NOMO-1 (cell line): ENCODE measurements at regions not wholly inside any gene's neighbourhood (a gene's known extent, or its start where the extent isn't known, plus 50 kb on each side); places are given as distances from the start of the nearest gene placed in this dataset.

Experiments
- DNase-seq, 2 experiments: peaks; one replicate each; lab custom pipeline; 2025; ENCODE audit not compliant: unreplicated experiment in 2 of 2; lab: John Stamatoyannopoulos, UW

DNA sequence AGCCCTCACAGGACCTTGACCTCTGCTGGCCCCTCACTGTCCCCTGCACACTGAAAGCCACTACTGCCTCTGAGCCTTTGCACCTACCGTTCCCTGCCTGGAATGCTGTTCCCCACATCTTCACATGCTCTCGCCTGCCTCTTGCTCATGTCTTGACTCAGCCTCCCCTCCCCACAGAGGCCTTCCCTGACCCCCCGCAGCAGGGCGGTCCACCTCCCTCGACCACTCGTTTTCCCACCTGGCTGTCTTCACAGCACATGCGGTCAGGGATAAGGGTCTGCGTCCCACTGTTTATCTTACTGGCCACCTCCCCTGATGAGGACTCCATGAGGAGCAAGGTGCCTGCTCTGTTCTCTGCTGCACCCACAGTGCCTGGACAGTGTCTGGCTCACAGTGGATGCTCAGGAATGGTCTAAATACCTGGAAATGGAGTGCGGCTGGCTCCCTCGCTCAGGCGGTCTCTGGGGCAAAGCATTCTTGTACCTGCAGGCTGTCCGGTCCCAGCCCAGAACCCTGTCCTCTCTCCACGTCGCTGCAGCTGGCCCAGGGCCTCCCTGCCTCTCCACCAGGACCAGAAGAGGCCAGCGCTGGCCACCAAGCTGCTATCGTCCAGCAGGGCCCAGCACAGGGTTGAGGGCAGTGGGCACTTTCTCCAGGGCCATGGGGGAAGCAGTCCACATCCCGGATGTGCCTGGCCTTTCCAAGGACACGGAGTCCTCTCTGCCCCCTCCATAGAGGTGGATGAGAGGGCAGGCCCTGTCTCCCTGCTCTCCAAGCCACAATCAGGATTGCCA, 107.4 kb downstream of the NCOR2 start:
- no peak for DNase-seq

DNA sequence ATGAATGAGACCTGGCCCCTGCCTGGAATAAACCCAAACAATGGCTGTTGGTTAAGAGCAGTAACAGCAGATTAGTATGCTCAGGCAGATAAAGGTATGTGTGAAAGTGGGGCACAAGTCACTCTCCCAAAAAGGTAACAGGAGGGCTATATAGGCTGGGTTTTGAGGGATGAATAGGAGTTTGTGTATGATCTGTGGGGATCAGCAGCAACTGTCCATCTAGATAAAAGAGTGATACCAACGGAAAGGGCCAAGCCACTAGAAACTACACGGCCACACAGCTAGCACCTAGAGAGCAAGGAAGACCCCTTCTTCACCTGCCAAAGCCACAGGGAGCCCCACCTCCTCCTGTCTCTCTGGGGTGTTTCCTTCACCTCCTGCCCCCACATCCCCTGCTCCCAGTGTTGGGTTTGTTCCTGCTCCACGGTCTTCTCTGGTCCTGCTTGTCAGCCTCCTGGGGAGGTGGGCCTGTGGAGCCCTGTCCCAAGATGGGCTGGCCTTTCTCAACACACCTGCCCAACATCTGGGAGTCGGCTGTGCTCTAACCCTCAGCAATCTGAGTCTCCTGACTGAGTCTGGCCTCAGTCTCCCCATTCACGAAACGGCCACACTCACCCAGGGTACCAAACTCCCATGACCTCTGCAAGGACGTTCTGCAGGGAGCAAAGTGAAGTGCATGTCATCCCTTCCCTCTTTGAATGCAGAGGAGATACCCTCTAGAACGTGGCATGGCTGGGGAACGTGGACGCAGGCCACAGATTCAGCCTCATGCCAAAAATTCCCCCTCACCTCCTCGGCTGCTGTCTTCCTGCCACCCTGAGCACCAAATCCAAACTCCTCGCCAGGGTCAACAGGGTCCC, 108.2 kb downstream of the NCOR2 start:
- DNase-seq = no peak

DNA sequence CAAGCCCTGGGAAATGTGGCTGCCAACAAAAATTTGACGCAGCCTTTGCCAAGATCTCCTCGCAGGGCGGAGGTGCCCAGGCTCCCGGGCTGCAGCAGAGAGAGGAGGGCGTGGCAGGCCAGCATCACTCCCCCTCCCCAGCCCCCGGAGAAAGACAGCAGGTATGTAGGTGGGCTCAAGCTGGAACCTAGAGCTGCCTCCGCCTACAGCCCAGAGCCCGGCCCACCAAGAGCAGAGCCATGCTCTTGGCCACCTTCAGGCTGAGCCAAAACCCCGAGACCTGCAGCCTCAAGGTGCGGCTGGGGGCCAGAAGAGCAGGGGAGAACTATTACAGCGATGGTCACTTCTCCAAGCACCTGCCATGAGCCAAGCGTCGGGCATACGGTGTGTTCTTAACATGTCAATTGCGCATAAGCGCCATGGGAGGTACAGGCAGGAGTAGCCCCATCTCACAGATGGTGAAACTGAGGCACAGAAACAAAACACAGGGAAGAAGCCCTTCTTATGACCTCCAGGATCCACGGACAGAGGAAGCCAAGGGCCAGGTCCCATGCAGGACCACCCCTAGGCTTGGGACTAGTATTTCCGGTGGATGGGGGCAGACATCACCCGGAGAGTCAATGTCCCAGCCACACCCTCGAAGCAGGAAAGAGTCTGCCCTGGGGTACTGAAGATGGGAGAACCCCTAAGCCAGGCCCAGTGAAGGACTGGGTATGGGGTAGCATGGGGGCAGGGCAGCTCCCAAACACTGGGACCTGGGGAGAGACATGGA, 109.0 kb downstream of the NCOR2 start:
- DNase-seq = no peak

DNA sequence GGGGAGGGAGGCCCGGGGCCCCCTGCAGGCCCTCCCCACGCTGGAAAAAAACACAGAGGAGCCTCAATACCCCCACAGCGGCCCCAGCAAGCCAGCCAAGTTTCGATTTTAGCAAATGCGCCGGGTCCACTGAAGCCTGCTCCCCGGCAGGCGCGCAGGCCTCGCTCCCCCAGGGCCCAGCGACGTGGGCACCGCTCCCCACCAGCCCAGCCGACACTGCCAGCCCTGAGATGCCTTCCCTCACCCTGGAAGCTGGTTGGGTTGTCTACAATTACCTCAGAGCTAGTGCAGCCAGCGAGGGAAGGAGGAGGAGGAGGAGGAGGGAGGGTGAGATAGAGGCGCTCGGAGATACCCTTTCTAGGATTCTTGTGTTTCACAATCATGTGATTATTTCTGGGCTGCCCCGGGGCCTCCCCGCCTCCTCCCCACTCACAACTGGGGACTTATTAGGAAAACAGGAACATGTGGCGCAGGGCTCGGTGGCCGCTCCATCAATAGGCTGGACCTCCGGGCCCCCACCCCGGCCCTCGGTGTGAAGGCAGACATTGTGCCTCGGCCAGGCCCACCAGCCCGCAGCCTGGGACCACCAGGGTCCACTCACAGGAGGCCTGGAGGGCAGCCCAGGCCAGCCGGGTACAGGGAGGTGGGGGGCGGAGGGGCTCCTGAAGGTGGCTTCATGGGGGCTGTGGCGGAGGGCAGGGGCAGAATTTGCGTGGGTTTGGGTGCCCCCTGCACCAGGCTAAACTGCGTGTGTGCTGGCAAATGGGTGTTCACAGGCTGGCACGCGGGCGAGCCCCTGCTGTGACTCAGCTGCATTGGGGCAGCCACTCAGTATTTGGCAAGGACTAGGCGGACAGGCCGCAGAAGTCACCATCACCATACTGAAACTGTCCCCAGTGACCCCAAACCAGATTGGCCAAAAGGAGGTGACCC, 109.9 kb downstream of the NCOR2 start:
- DNase-seq = peak; percentile 90 to 94

DNA sequence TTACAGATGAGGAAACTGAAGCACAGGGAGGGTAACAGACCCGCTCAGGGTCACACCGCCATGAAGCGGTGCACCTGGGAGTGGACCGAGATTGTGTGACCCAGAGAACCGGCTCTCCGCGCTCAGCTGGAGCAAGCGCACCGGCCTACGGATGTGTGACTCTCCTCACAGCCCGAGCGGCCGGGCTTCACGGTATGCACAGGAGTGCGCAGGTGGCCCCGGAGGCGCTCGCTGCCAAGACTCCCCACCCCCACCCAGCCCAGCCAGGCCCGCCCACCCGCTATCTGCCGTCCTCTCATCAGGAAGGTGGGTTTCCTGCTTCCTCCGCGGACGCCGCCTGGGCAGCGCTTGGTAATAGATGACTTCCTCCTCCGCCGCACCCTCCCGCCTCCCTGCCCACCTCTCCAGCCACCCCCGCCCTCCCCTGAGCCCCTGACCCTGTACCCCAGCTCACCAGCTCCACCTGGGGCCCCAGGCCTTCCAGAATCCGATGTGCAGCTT, 110.7 kb downstream of the NCOR2 start:
- DNase-seq = peak in 1 of 2 experiments; percentile 21

DNA sequence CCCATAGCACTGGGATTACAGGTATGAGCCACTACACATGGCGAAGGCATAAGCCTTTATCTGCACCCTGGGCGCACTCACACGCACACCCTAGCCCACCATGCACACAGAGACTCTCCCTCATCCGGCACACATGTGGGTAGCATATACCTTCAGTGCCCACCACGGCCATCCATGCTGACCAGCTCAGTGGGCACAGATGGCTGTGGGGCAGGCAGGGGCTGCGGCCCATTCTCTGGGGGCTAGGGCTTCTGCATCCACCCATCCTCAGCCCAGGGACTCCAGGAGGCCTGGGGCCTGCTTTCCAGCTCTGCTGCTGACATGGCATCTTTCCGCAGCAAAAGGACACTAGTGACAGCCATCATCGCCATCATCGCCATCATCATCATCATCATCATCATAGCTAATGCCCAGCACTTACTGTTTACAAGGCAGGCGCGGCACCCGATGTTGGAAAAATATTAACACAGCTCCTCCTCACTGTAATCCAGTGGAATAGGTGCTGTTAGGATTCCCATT, 111.2 kb downstream of the NCOR2 start:
- no peak for DNase-seq

DNA sequence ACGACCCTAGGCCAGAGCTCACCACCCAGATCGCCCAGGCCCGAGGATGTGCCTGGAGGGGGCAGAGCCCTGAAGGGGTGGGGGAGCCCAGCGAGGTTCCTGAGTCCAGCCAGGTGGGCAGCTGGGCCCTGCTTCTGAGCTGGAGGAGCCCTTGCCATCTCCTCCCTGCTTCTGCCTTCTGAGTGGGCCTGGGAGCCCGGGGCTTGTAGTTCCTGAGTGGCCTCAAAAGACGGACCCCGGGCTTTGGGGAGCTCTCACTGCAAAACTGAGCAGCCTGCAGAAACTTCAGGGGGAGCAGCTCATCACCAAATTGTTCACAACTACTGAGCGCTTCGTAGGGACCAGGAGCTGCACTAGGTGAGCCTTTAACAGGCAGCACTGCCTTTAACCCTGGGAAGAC, 112.1 kb downstream of the NCOR2 start:
- no peak for DNase-seq

DNA sequence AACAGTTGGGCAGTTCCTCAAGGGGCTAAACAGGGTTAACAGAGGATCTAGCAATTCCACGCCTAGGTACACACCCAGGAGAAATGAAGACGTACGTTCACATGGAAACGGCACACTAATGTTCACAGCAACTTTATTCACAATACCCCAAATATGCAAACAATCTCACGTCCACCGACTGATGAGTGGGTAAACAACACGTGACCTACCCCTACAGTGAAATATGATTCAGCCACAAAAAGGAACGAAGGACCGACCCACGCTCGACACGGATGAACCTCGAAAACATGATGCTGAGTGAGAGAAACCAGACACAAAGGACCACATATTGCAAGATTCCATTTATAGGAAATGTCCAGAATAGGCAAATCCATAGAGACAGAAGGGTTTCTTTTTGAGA, 112.7 kb downstream of the NCOR2 start:
- no peak for DNase-seq

DNA sequence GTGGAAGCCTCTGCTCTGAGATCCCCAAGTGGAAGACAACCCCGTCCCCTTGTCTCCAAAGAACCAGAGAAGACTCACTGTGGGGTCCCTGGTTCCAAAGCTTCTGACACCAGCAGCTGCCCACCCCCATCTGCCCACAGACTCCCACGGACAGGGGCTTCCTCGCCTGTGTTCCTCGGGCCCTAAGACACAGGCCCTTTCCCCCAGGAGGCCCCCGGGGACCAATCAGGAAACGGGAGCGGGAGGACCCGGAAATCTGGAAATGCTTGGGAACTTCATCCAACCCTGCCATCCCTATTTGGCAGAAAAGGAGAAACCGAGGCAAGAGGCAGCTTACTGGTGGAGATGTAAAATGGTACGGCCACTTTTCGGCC, 113.1 kb downstream of the NCOR2 start:
- no peak for DNase-seq

DNA sequence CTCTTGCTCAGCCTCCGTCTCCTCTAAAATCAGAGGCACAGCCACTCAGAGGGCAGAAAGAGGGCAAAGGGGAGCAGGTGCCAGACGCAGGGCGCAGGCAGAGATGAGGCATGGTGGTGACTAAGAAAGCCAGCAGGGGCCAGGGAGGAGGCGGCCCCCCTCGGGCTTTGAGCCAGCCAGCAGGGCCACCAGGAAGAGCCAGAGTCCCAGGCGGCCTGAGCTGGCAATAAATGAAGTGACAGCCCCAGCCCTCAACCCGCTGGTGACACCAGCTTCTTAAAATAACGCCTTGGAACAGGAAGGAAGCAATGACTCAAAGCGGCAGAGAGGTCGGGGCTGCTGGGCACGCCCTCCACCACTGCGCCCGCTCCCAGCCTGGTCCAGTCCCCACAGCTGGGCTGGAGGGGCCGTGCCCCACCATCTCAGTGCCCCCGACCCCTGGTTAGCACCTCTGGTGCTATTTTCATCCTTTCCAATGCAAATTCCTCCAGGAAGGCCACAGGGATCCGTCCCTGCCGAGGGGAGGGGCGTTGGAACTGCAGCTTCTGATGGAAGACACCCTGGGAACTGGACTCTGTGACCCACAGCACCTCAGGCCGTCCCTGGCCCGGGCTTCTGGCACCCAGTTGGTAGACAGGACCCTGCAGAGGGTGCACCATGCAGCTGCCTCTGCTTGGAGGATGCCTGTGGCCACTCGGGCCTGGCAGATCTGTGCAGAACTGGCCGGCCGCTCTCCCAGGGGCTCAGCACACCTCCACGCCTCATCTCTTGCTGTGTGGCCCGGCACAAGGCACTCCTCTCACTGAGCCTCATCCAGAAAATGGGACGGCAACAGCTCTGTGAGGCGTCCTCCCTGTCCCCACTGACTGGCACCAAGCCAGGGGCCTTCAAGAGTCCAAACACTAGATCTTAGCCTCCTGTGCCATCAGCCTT, 113.7 kb downstream of the NCOR2 start:
- DNase-seq = peak; percentile 96

DNA sequence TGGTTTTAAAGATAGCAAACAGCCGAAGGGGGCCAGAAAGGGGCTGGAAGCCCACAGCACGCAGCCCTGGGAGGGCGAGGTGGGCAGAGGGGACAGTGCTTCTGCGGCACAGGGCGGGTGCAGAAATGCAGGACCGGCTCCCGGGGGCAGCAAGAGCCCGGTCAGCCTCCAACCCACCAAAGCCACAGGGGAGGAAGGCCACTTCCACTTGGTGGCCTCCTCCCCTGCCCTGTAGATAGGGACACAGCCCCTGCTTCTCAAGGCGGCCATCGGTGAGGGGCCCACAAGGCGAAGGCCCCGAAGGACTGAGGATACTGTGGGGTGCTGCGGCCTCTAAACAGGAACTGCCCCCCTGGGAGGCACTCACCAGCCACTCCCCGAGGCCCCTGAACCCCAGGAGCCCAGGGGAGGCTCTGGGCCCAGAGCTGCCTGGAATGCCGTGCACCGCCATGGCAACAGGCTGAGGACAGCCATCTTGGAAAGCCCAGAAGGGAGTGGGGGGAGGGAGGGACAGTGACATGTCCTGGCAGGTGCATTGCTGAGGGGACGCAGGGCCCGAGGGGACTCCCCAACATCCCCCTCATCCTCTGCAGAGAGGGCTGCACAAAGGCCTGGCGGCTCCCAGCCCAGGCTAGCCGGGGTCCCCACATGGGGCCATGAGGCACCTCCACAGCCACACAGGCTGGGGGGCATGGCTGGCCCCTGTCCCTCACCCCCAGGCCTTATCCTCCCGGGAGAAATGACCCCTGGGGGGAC, 114.7 kb downstream of the NCOR2 start:
- no peak for DNase-seq

DNA sequence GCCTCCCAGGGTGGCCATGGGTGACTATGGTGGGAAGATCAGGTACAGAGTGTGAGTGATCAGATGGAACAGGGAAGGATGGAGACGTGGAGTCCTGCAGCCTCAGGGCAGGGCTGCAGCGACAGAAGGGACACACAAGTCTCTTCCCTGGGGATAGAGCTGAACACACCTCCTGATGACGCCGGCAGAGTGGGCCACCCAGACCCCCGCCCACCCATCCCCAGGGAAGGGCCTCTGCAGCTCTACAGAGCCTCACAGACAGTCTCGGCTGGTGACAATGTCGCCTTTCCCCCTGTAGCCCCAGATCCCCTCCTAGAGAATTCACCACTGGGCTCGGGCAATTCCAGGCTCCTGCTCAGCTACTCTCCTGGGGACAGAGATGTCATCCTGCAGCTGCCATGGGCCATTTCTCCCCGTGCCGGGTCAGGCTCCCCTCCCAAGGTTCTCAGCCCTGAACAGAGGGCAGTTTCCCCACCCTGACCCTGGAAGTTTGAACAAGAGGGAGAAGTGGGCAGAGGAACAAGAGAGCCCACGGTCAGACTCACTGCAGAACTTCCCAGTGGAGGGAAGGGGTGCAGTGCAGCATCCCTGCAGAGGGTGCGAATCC, 115.7 kb downstream of the NCOR2 start:
- no peak for DNase-seq

DNA sequence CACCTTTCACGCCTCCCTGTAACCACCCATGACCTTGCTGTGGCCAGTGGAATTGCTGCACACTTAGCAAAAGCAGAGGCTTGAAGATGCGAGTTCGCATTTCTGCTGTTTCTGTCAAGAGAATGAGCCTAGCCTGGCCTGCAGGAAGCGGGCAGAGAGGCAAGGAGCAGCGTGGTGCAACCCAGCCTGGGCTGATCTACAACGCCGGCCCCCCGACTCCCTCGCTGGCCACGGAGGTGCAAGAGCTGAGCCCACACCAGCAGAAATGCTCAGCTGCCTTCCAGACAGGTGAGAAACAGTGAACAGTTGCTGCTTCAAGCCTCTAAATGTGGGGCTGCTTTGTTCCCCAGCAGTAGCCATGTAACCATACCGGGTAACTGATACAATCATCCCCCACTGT, 116.4 kb downstream of the NCOR2 start:
- no peak for DNase-seq

DNA sequence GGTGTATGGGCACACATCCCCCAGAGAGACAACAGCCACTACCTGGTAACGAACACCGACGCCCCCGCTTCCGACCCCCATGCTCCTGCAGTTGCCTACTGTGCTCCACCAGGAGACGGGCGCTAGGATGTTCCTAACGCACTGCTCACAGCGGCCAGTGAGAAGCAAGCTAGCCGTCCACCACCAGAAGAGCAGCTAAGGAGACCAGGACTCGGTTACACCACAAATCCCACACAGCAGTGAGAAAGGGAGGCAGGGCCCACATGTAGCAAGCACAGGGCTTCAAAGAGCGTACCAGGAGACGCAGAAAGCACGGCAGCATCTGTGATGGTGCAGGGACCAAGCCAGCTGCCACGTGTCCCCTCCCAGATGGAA, 117.0 kb downstream of the NCOR2 start:
- DNase-seq = no peak

DNA sequence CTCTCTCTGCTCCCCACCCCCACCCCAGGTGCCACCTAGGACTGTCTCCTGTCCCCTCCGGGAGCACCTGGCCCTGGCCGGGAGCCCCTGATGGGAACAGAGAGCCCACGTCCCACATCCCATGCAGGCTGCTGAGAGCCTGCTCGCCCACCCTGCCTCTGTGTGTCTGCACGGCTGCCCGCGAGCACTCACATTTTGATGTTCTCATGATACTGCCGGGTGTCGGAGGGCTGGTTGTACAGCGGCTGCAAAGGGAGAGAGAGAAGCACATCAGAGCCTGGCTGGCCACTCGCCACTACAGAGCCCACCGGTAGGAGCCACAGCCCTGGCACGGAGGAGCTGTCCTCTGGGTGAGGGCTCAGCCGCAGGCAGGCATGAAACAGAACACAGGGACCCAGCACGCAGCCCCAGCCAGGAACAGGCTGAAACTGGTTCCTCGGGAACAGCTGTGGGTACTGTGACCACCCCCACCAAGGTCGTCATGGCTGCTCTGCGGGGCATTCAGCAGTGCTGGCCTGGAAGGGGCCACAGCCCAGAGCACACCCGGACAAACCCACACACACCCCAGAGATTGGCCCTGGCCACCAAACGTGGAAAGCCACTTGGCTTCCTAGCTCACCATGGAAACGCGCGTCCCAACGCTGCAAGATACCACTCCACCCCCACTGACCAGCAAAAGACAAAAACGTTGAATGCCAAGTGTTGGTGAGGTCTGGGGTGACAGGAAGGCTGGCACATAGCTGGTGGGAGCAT, 117.6 kb downstream of the NCOR2 start:
- DNase-seq = no peak

DNA sequence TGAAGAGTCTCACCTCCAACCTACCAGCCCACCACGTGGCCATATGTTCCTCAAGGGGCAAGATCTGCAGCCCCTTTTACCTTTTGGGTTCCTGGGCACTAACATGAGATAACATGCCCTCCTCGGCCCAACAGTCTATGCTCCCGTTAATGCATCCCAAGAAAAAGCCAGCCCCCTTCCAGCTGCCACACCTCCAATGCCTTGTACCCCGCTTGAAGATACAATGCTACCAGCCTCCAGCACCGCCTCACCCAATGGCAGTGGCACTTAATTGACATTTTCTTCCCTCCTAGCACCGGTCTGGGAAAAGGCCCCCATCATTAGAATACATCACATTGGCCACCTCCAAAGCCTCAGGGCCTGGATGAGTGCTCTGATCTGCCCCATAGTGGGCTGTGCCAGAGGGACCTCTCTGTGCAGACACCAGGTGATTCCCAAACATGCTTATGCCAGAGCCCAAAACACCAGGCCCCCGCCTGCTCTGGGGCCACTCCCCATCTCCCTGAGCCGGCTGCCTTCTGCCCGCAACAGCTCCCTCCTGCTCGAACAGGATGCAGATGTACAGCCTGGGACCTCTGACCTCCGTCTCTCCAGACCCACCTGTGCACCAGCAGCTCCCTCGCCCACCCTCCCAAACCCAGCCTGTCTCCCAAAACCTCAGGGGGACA, 118.3 kb downstream of the NCOR2 start:
- DNase-seq = no peak
